Pancreas (tissue), 10 donors: ENCODE measurements at regions not wholly inside any gene's neighbourhood (a gene's known extent, or its start where the extent isn't known, plus 50 kb on each side); places are given as distances from the start of the nearest gene placed in this dataset.

ENCODE experiments used
- ATAC-seq, 4 donors: fragments of 200-7000 bp; cut with Tn5 transposase; one replicate each; pipeline versions ENCODE4 v1.8.0 to v1.9.1; 2020; ENCODE audit warnings: mild to moderate bottlenecking in 4 of 4, moderate library complexity in 4 of 4
- DNase-seq, 6 donors: peaks; one replicate each; pipeline ENCODE4 v3.0.0-alpha.2; 2020
- FAIRE-seq: peaks from 2 replicates; lab custom pipeline; 2012; peaks lifted over from hg19 to GRCh38; lab: Jason Lieb, UNC
- H3K27ac ChIP-seq, 4 donors: fragments of 200-600 bp; sonication (generic); 1 replicate in 3 of 4; 2 replicates in 1 of 4; pipeline versions ENCODE4 v1.5.0 to v1.8.0; 2020
- H3K27me3 ChIP-seq, 4 donors: fragments of 200-600 bp; one replicate each; pipeline ENCODE4 v1.8.0; 2021
- H3K36me3 ChIP-seq, 3 donors: fragments of 200-600 bp; sonication (generic) in 1 of 3; one replicate each; pipeline versions ENCODE4 v1.5.0 to v1.8.0; 2020 to 2021
- H3K4me1 ChIP-seq, 3 donors: fragments of 200-600 bp; one replicate each; pipeline ENCODE4 v1.8.0; 2021
- H3K4me3 ChIP-seq, 4 donors: fragments of 200-600 bp; sonication (generic) in 2 of 4; one replicate each; pipeline versions ENCODE4 v1.5.0 to v1.8.0; 2020 to 2021
- H3K9me3 ChIP-seq, 4 donors: fragments of 200-600 bp; one replicate each; pipeline ENCODE4 v1.8.0; 2021
- WGBS, 2 donors: extraction: QIAGEN DNeasy Blood & Tissue Kit; methylation state at CpG; one replicate each; pipeline ENCODE4 v1.1.7; 2013; 5-methylcytosine and 5-hydroxymethylcytosine counted together
- intact Hi-C, 3 donors: fragments of 100-400 bp; cut with DNase I; formaldehyde crosslinking; loops; one replicate each; pipeline versions ENCODE4 v1.11.1 to v1.14.2; 2022
- TF ChIP-seq, protein P1 (sequence below), 4 donors: fragments of 200-600 bp; sonication (generic) in 3 of 4; IDR thresholded peaks; one replicate each; pipeline versions ENCODE4 v1.5.0 to v1.8.0; 2021; ENCODE audit warnings: antibody characterized with exemption in 4 of 4
- donor health status: healthy with polysubstance abuse.
- donor health status: DM: no; HTN: no; CAD: no; lungs with moderate emphysema.
- donor health status: DM: no; HTN: no; CAD: no.
- donor health status: control.
- donor health status: control.
- donor health status: Bipolar disorder and iron deficiency.
- donor health status: DM: yes; HTN: yes; CAD: no.
- donor health status: DM: no; HTN: no; CAD: no.
- donor health status: DM: no; HTN: no; CAD: no.
- donor health status: DM: yes; HTN: yes; CAD: no.

DNA sequence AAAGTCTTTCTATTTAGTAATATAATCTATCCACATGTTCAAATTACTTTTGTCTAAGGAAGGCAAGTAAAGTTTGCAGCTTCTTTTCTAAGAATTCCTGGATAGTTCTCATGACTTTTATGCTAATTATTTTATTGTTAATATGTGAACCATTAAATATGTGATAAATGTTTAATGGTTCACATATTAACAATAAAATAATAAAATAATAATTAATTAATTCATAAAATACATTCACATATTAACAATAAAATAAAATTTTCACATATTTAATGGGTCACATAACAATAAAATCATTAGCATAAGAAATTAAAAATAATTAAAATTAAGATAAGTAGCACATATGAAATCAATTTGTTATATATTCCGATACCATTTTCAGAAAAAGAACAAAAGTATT, 1352.4 kb downstream of the ARAP2 start:
- ATAC-seq (no peak), DNase-seq (no peak), FAIRE-seq (peak; percentile 94)
- Histone ChIP-seq H3K27ac (no peak overlapping the region), H3K4me1 (no peaks in the 10 kb centered on the region), H3K9me3 (no peaks in the 10 kb centered on the region), H3K36me3 (no peaks in the 10 kb centered on the region), H3K4me3 (no peak overlapping the region), H3K27me3 (no peaks in the 10 kb centered on the region)
- intact Hi-C loops = no loop called here
- 71 to 85% methylated on average over 1 of the region's 1 CpG for WGBS, 2 donors
- TF ChIP-seq, protein P1, sequence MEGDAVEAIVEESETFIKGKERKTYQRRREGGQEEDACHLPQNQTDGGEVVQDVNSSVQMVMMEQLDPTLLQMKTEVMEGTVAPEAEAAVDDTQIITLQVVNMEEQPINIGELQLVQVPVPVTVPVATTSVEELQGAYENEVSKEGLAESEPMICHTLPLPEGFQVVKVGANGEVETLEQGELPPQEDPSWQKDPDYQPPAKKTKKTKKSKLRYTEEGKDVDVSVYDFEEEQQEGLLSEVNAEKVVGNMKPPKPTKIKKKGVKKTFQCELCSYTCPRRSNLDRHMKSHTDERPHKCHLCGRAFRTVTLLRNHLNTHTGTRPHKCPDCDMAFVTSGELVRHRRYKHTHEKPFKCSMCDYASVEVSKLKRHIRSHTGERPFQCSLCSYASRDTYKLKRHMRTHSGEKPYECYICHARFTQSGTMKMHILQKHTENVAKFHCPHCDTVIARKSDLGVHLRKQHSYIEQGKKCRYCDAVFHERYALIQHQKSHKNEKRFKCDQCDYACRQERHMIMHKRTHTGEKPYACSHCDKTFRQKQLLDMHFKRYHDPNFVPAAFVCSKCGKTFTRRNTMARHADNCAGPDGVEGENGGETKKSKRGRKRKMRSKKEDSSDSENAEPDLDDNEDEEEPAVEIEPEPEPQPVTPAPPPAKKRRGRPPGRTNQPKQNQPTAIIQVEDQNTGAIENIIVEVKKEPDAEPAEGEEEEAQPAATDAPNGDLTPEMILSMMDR (IDR thresholded peaks at IDR 0.05) = no peak

DNA sequence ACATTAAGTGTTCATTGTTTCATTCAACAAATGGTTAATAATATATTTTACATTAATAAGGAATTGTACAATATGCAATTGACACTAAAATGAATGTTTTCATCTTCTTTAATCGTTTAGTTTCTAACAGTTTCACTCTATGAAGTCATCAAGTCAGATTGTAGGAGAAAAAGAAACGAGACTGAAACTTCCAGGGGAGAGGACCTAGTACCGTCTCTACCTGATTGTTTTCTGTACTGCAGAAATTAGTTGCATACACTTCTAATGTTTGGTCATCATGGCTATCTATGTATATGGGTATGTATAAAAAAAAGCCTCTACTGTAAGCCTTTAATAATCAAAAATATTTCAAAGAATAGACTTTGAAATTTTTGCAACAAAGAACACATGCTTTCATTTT, 1350.9 kb downstream of the ARAP2 start:
- Histone ChIP-seq H3K9me3 (no peaks in the 10 kb centered on the region), H3K36me3 (no peaks in the 10 kb centered on the region), H3K4me1 (no peaks in the 10 kb centered on the region), H3K27me3 (no peaks in the 10 kb centered on the region), H3K4me3 (no peak overlapping the region), H3K27ac (no peak overlapping the region)
- FAIRE-seq (no peak), ATAC-seq (no peak), DNase-seq (no peak)
- TF ChIP-seq, protein P1 (IDR thresholded peaks at IDR 0.05) = no peak
- 55 to 56% methylated on average over 3 of the region's 3 CpGs for WGBS, 2 donors
- intact Hi-C loops = no loop called here

DNA sequence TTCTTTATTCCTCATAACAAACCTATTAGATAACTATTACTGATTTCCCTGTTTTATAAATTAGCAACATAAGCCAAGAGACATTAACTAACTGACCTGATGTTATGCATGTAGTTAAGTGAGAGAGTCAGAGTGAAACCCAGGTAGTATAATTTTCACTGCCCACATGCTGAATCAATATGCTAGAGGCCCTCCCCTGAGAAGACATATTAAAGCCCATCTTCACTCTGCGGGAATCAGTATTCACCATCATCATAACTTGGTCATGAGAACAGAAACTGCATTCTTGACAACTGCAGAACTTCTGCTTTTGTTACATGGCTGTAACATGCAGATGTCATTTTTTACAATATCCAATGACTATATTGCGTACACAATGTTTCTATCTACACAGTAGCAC, 1324.3 kb downstream of the ARAP2 start:
- Histone ChIP-seq H3K4me1 (no peaks in the 10 kb centered on the region), H3K9me3 (no peaks in the 10 kb centered on the region), H3K27ac (no peak overlapping the region), H3K4me3 (no peak overlapping the region), H3K27me3 (no peaks in the 10 kb centered on the region), H3K36me3 (no peaks in the 10 kb centered on the region)
- TF ChIP-seq, protein P1 (IDR thresholded peaks at IDR 0.05) = no peak
- WGBS, 2 donors = 62 to 78% methylated on average over 2 of the region's 2 CpGs
- no peak for DNase-seq
- FAIRE-seq = no peak
- intact Hi-C loops = no loop called here
- ATAC-seq = no peak

DNA sequence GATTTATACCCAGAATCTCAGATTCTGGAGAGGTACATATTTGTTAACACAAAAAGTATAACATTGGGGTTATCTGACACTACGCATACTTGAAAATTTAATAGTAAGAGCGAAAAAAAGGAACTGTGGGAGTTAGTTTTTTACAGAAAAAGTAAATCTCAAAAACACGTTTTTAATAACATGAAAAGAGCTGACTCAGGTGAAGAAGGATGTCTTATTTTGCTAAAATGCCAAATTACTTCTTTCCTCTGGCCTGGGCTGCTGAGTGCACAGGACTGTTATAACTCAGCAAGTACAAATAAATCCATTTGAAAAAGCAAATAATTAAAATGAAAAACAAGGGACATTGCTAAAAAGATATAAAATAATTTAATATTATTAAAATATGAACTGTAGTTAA, 1322.9 kb downstream of the ARAP2 start:
- no peak overlapping the region for H3K4me3 ChIP-seq
- FAIRE-seq (no peak), ATAC-seq (no peak), DNase-seq (no peak)
- no peaks in the 10 kb centered on the region for H3K36me3 ChIP-seq
- no peaks in the 10 kb centered on the region for H3K9me3 ChIP-seq
- H3K4me1 ChIP-seq = no peaks in the 10 kb centered on the region
- 59 to 66% methylated on average over 3 of the region's 3 CpGs for WGBS, 2 donors
- intact Hi-C loops = no loop called here
- TF ChIP-seq, protein P1 (IDR thresholded peaks at IDR 0.05) = no peak
- no peaks in the 10 kb centered on the region for H3K27me3 ChIP-seq
- no peak overlapping the region for H3K27ac ChIP-seq

DNA sequence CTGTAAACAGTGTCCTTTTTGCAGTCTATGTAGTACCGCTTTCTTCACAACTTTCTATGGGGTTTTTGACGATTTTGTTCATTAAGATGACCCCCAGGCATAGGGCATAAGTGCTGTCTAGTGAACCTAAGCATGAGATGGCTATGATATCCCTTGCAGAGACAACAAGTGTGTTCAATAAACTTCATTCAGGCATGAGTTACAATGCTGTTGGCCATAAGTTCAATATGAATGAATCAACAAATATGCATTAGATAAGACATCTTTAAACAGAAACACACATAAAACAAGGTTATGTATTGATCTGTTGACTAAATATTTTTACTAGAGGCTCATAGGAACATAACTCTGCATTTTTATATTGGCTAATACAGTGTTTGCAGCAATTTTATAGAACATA, 1322.0 kb downstream of the ARAP2 start:
- Histone ChIP-seq H3K4me3 (no peak overlapping the region), H3K4me1 (no peaks in the 10 kb centered on the region), H3K9me3 (no peaks in the 10 kb centered on the region), H3K27ac (no peak overlapping the region), H3K36me3 (no peaks in the 10 kb centered on the region), H3K27me3 (no peaks in the 10 kb centered on the region)
- intact Hi-C loops = no loop called here
- WGBS, 2 donors = 60 to 79% methylated on average over 2 of the region's 2 CpGs
- TF ChIP-seq, protein P1 (IDR thresholded peaks at IDR 0.05) = no peak
- no peak for ATAC-seq
- DNase-seq = no peak
- FAIRE-seq = no peak
